Stimulated activated CD4-positive, alpha-beta T cell treated with anti-CD3 and anti-CD28 coated beads, Interleukin-1b, Interleukin-23, amount 100 ng/mL, for 48 hours (primary cell): ENCODE measurements at regions not wholly inside any gene's neighbourhood (a gene's known extent, or its start where the extent isn't known, plus 50 kb on each side); places are given as distances from the start of the nearest gene placed in this dataset.
"Not testable (repeated sequence)": the region's sequence is repeated elsewhere in the genome, so short reads cannot be mapped to it uniquely, and the experiment has no call there.

ENCODE experiments used
- DNase-seq: peaks from one replicate; pipeline ENCODE4 v3.0.0-alpha.2; 2020

DNA sequence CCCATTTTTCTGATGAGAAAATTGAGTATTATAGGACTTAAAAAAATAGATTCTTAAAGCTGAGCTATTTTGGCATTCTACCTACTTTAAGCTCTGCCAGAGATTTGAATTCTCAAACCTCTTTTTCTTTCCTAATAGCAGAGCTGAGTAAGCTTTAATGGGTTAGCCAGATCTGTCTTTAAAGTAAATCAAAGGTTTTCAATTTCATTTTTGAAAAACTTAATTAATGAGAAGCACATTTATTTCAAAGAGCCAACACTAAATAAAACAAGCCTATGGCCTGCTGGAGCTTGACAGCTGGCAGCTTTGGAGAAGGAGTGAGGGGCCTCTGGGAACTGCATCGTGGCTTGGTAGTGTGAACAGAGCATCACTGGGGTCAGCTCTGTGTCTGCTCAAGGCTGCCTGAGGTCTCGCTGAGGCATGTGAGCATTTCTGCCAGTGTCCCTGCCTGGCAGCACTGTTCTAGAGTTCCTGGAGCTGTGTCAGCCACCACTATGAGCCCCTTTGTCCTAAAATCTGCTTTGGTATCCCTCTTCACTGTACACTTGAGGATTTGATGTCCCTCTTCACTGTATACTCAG is 50.4 kb upstream of the PRSS23 start:
- DNase-seq = no peak

DNA sequence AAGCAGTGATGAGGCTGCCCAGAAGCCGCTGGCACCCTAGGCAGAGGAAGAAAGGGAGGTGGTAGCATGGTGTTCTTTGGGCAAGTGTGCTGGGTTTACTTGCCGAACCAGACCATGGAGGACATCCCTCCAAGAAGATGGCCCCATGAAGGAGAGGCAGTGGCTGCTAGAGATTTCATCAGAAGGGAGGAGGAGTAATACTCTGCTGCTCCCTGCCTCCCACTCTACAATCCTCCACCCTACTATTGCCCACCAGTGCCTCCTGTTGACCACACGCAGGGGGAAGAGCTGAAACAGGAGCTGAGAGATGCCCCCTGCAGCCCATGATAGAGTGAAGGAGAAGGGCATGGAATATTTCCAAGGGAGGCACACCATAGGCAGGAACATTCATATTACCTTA is 51.0 kb upstream of the PRSS23 start:
- DNase-seq = no peak

DNA sequence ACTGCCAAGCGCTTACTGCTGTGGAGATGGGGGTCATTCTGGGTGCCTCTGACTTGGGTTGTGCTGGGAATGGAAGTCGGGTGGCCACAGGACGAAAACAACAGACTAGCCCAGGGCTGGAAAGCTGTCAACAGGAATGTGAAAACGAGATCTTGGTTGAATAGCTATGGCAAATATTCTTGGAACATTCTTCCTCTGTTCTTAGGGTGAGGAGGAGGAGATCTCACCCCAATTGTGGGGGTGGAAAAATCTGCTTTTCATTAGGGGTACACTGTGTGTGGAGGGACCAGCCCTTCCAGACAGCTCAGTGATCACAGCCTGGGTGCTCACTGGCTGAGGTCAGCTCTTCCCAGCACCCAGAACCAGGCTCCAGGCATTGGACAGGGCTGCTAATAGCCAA is 52.0 kb upstream of the PRSS23 start:
- no peak for DNase-seq

DNA sequence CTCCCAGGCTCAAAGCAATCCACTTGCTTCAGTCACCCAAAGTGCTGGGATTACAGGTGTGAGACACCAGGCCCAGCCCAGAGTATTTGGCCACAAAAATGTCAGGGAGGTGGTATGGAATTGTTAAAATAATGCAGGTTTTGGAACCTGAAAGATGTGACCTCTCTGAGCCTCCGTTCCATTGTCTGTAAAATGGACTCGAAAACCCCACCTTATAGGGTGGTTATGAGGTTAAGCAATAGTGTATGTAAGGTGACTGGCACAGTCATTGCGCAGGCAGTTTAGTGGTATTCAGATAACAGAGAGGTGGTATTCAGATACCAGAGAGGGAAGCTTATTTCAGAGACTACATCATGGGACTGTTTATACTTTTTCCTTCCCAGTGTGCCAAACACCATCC is 52.5 kb upstream of the PRSS23 start:
- DNase-seq = no peak

DNA sequence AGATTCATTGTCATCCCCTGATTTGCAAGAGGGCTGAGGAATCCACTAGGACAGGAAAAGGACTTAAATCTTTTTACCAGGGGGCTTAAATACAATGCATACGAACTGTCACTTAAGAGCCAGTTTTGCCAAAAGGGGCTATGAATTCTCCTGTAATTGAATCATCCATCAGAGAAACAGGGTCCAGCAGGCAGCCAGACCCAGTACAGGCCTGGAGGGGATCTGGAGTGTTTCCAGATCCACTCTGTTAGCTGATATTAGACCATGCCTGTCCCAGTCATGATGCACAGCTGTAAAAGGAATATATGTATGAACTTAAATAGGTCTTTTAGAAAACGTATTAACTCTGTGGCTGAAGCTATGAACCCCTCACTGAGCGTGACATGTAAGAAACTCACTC is 53.8 kb upstream of the PRSS23 start:
- DNase-seq = no peak

DNA sequence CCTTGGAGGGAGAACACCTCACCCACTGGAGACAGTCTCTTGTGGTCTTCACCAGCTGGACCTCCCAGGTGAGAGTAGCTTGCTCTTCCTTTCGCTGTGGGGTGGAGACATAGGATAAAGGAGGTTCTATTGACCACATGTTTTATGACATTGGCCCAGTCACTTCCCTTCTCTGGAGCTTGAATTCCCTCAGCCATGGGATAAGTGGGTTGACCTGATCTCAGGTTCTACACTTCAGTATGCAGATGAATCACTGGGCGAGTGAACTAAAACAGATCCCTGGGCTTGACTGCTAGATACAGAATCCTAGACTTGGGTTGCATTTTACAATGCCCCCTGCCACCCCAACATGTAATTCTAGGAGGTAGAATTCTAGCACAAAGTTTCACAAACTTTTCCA is 54.8 kb upstream of the PRSS23 start:
- DNase-seq = no peak

DNA sequence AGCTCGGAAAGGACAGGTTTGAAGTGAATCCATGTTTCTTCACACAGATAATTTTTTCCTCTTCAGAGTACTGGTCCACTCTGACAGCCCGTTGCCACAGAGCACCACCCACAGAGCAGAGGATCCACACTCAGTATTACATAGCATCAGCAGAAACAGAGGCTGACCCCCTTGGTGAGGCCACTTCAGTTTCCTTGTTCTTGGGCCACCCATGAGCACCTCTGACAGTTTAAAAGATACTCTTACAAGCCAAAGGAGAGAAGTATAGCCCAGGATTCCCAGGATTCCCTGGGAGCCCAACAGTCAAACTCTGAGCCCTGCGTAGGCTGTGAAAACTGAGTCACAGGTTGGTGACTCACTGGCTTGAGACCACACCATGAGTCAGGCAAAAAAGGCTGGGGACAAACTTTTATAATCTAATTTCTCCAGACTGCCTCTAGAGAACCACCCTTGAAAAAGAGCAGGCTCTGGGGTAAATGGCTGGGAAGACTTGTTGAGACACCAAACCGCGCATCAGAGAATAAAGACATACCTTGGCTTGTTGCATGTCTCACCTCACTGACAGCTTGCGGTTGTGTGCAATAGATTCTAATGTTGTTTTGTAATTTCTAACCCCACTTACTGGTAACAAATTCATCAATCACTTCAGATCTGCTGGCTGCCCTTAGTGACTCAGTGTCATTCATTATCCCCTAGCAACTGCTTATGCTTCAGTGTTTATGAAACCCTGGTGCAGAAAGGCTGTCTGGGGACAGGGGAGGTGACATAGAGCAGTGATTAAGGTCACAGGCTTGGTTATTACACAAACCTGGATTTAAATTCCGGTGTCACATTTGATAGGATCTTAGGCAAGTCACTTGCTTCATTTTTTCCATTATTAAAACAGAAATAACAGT is 56.9 kb upstream of the PRSS23 start:
- DNase-seq = peak; percentile 69

DNA sequence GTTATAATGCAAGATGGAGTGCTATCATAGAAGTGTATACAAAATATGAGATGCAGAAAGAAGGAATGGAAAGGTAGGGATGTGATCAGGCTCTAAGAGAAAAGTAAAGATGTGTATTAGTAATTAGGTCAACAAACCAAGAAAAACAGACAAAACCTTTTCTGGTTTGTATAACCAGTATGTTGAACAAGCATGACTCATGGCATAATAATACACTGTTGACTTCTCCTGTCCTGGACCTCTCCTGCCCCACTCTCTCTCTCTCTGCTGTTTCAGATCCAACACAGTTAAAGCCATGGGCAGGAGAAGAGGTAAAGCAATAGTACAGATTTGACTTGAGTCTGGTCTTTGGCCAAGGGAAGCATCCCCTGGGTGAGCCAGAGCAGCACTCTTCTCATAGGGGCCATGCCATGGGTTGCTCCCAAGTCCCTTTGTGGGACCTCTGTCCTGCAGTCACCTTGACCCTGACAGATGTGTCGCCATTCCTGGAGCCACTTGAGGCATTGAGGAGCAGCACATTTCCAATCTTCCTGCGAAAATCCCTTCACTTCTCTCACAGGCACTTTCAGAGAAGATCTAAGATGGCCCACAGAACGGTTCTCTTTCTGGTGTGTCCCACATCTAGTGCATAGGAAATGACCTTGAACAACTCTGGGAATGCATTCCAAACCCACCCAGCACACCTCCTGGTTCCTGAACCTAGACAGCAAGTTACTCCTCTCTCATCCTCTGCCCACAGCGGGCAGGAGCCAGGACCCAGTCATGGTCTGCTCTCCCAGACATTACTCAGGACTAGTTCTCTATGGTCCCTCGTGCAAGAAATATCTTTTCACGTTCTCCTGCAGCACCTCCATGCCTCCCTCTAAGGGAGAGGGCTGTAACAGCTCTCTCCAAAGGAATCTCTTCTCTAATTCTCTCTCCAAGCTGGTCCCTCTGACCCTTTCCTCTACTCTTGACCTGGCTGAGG is 58.2 kb upstream of the PRSS23 start:
- DNase-seq = no peak

DNA sequence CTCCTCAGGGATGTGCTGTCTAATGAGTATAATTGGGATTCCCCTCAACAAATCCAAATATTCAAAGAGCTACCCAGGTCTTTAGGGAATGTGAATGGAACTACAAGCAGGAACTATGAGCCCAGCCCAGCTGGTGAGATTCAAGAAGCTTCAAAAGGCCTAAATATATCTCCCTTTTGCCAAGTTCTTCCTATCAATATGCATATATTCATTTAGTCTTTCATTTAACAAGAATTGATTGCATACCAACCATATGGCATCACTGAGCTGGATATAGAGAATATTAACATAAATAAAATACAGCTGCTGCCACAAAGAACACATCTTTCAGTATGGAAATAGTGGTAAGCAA is 58.9 kb upstream of the PRSS23 start:
- no peak for DNase-seq

DNA sequence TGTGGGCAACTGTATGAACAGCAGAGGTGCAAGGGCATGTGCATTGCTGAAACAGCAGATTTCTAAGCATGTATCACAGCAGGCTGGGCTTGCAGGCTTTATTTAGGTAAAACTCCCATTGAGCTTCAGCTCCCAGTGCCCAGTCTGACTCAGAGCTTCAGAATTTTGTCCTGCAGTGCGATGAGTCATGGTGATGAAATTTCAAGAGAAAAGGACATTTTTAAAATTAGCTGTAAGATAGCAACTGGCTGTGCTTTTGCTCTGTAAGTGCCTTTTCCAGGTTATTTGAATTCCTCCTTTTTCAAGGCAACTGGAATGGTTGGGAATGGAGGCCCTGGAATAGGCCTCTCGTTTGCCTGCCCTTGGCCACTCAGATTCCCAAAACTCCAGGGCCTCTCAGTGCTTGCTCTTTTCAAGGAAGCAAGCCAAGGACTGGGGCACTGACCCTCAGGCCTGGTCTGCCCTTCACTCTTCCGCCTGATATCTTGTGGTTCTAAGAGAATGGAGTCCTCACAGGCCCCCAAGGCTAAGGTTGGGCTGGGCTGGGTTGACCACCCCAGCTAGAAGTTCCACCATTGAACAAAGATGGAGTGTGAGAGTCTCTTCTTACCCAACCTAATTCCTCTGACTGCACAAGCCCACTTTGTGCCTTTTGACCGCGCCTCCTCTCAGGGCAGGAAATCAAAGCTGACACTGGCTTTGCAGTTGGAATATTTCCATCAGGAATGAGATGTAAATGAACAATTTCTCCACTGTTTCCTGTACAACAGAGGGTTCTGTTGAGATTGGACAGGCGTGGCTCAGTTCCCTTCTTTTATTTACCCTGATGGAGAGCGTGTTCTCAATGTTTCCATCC is 59.5 kb upstream of the PRSS23 start:
- DNase-seq = peak; percentile 58

DNA sequence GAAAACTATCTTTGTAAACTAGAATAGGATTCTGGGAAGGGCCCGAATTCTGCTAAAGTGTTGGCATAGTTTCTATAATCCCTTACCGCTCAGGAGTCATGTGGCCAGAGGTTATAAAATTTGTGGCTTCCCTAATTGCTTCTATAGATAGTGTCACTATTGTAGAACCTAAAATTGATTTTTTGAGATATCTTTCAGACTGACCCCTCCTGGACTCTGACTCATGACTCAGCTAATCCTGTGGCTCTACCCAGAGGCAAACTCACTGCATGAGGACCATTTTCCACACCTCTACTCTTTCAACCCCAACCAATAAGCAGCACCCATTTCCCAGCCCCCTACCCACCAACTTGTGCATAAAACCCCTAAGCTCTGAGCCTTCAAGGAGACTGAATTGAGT is 61.8 kb upstream of the PRSS23 start:
- DNase-seq = no peak

DNA sequence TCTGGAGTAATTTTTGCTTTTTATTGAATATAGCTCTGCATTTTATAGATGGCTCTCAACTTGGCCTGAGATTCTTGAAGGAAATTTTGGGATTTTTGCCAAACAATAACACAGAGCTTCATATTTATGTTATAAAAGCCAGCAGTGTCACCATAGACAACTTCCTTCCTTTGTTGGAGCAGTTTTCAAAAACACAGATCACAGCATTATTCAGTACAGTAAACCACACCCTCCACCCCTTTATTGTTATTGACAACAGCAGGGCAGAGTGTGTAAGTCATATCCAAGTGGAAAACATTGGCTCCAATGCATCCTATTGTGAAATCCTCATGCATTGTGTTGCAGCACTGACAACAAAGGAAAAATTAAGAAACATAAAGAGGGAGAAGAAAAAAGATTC is 62.6 kb upstream of the PRSS23 start:
- DNase-seq = no peak

DNA sequence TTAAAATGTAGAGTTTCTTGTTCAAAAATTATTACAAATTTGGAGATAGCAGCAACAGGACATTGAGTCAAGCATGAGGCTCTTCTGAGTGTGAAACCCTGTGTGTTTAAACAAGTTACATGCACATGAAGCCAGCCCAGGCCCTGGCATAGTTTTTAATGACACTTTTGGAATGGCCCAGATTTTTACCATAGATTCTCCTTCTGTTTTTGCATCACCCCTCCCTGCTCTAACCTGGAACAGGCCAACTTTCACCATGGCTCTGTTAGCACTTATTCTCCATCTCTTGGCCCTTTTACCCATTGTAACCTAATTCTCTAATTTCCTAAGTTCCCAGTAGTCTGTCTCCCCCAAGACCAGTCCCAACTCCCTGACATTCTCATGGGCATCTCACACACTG is 63.1 kb upstream of the PRSS23 start:
- DNase-seq = no peak

DNA sequence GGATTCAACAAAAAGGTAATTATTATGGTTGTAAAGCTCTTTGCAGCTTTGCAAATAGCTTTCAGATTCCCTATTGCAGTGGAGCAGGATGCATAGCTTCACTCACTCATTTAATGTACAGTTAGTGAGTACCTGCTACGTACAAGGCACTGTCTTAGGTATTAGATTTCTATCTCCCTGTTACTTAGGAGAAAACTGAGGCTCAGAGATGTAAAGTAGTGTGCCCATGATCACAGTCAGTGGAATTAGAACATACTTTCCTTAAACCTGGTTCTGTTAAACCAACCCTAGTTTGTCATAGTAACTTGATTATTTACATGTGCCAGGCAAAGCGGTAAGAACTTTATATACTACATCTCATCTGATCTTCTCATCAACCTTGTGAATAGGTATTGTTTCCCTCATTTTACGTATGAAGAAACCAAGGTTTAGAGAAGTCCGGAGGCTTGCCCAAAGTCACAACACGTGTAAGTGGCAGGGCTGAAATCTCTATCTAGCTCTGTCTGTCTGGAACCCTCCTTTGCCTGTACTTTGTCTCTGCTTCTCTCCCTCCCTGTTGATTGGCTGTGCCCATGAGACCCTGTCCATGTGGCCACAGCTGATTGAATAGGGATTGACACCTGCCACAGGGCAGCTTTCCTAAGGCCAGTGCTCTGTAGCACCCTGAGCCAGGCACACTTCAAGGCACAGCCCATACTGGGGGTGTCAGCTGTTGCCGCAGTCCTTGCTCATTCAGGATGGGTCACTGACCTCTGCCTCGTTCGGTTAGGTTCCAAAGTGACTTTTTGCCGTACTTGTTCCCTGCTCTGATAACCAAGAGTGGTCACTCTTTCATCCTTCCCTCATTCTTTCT is 63.8 kb upstream of the PRSS23 start:
- DNase-seq = no peak

DNA sequence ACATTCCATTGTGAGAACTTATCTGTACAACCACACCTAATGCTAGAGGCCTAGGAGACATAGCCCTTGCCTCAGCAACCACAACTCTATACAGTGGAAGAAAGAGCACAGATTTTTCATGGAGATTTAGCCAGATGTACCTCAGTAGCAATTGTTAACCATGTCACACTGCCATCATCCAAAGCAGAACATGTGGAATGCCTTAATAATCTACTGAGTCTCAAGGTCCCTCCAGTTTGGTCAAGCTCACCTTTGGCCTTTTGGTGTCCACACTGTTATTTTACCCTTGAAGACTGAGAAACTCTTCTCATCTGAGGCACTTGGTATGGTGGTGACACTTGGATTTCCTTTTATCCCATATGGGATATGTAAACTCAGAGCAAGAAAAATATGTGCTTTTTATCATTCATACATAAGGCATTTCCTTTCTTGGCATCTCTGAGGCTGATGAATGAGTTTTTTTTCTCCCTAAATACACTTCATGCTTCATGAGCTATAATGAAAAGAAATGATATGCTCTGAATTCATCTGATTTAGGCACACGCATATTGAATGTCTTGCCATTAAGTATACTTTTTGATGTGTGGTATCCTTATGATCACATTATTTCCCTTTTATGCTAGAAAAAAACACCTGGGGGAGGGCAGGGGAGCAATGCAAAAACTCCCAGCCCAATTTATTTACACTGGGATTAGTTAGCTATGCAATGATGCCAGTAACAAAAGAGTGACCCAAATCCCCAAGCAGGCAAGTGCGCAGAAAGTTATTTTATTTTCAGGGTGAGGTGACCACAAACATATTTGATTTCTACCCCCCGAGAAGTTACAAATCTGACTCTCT is 63.3 kb upstream of the ME3 start:
- no peak for DNase-seq

DNA sequence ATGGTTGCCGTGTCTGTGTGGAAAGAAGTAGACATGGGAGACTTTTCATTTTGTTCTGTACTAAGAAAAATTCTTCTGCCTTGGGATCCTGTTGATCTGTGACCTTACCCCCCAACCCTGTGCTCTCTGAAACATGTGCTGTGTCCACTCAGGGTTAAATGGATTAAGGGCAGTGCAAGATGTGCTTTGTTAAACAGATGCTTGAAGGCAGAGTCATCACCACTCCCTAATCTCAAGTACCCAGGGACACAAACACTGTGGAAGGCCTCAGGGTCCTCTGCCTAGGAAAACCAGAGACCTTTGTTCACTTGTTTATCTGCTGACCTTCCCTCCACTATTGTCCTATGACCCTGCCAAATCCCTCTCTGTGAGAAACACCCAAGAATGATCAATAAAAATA is 60.3 kb upstream of the ME3 start:
- not testable (repeated sequence) for DNase-seq

DNA sequence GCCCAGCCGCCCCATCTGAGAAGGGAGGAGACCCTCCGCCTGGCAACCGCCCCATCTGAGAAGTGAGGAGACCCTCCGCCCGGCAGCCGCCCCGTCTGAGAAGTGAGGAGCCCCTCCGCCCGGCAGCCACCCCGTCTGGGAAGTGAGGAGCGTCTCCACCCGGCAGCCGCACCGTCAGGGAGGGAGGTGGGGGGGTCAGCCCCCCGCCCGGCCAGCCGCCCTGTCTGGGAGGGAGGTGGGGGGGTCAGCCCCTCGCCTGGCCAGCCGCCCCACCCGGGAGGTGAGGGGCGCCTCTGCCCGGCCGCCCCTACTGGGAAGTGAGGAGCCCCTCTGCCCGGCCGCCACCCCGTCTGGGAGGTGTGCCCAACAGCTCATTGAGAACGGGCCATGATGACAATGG is 59.9 kb upstream of the ME3 start:
- DNase-seq = not testable (repeated sequence)

DNA sequence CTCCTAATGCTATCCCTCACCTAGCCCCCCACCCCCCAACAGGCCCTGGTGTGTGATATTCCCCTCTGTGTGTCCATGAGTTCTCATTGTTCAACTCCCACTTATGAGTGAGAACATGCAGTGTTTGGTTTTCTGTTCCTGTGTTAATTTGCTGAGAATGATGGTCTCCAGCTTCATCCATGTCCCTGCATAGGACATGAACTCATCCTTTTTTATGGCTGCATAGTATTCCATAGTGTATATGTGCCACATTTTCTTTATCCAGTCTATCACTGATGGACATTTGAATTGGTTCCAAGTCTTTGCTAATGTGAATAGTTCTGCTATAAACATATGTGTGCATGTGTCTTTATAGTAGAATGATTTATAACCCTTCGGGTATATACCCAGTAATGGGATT is 57.2 kb upstream of the ME3 start:
- not testable (repeated sequence) for DNase-seq

DNA sequence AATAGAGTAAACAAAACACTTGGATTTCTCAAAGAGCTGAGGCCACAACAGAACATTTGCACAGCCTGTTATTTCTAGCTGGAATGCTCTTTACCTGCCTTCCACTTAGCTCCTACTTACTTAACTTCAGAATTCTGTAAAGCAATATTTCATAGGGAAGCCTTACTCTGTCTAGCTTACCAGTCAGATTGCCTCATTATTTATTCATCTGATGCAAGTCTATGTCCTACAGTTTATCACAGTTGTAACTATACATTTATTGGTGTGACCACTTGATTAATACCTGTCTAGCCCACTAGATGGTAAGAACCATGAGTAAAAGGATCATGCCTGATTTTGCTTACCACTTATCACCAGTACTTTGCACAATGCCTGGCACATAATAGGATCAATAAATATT is 56.1 kb upstream of the ME3 start:
- DNase-seq = no peak

DNA sequence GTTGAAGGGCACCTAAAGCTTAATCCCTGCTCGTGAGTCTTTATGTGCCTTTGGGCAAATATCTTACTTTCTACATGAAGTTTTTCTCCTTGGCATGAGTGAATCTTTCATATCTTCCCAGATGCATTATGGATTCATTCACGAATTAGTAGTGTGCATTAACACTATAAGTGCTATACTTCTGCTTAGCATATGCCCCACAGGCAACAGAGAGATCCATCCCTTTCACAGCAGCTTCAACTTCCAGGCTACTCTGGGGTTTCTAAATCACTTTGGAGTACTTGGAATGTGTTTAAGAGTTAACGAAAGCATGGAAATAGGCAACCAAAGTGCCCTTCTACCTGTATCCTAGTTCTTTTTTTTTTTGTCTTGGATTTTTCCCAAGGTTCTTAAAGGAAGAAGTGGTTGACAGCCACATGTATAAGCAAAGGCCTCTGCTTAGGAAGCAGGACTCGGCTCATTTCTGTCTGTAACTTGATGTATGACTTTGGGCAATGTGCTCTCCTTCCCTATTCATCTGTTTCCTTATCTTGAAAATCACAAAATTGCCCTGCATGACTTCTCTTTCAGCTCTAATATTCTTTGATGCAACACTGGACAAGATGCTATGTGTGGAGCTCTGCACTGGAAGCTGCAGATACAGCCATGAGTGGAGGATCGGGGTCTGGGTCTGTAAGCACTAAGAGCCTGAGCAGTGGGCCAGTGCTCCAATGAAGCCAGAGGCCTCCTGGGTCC is 54.5 kb upstream of the ME3 start:
- DNase-seq = no peak
